ENCODE measurements at regions not wholly inside any gene's neighbourhood (a gene's known extent, or its start where the extent isn't known, plus 50 kb on each side); places are given as distances from the start of the nearest gene placed in this dataset.

GRCh38 chr10:61828034-61828433, 73.5 kb upstream of the ARID5B start:
- no peak for TF ChIP-seq CTCF (IDR thresholded peaks at IDR 0.05; ENCODE audit: extremely low read depth, missing control alignments)
- DNase-seq (ENCODE audit: low spot score): no peak

- no peak for TF ChIP-seq CTCF (IDR thresholded peaks at IDR 0.05; ENCODE audit: extremely low read depth, missing control alignments)
- no peak for DNase-seq (ENCODE audit: low spot score)
Measured at GRCh38 chr10:61828788-61829187, 72.7 kb upstream of the ARID5B start.

GRCh38 chr10:61830072-61830845, 71.2 kb upstream of the ARID5B start:
- no peak for TF ChIP-seq CTCF (IDR thresholded peaks at IDR 0.05; ENCODE audit: extremely low read depth, missing control alignments)
- no peak for DNase-seq (ENCODE audit: low spot score)

- DNase-seq (ENCODE audit: low spot score): no peak
- no peak for TF ChIP-seq CTCF (IDR thresholded peaks at IDR 0.05; ENCODE audit: extremely low read depth, missing control alignments)
Measured at GRCh38 chr10:61830846-61831273, 70.6 kb upstream of the ARID5B start.

- no peak for DNase-seq (ENCODE audit: low spot score)
- no peak for TF ChIP-seq CTCF (IDR thresholded peaks at IDR 0.05; ENCODE audit: extremely low read depth, missing control alignments)
Measured at GRCh38 chr10:61832866-61833481, 68.5 kb upstream of the ARID5B start.

GRCh38 chr10:61834519-61834918, 67.0 kb upstream of the ARID5B start:
- no peak for TF ChIP-seq CTCF (IDR thresholded peaks at IDR 0.05; ENCODE audit: extremely low read depth, missing control alignments)
- DNase-seq (ENCODE audit: low spot score): no peak
